DND-41 (cell line): ENCODE measurements at regions not wholly inside any gene's neighbourhood (a gene's known extent, or its start where the extent isn't known, plus 50 kb on each side); places are given as distances from the start of the nearest gene placed in this dataset.
"Not testable (repeated sequence)": the region's sequence is repeated elsewhere in the genome, so short reads cannot be mapped to it uniquely, and the experiment has no call there.

Source experiments
- EZH2 ChIP-seq: IDR thresholded peaks from 3 replicates; pipeline ENCODE4 v1.6.1; 2012; ENCODE audit warnings: borderline replicate concordance, low read depth, mild to moderate bottlenecking, moderate library complexity, low read length, inconsistent platforms; ENCODE audit not compliant: severe bottlenecking
- TF ChIP-seq, protein P1 (sequence below): IDR thresholded peaks from 2 replicates; pipeline ENCODE4 v1.5.1; 2012; ENCODE audit warnings: borderline replicate concordance, low read length, moderate library complexity, mild to moderate bottlenecking; ENCODE audit not compliant: poor library complexity, severe bottlenecking; ENCODE audit errors: extremely low read depth

DNA sequence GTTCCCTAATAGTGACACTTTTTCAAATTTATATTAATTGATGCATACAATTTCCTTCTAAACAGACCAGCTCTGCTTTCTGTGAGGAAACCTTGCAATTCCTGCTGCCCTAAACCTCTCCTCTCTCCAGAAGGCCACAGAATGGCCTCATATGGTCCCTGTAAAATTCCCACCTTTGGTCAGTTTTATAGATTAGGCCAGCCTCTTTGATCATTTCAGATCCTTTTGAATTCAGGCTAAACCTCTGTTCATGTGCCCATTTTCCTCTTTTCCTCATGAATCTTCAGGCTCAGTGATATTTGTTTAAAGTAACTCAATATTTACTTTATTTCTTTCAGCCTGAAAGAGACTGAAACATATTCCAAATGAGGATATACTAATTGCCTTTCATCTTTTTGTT is 58.6 kb upstream of the C1QTNF3 start:
- TF ChIP-seq, protein P1, sequence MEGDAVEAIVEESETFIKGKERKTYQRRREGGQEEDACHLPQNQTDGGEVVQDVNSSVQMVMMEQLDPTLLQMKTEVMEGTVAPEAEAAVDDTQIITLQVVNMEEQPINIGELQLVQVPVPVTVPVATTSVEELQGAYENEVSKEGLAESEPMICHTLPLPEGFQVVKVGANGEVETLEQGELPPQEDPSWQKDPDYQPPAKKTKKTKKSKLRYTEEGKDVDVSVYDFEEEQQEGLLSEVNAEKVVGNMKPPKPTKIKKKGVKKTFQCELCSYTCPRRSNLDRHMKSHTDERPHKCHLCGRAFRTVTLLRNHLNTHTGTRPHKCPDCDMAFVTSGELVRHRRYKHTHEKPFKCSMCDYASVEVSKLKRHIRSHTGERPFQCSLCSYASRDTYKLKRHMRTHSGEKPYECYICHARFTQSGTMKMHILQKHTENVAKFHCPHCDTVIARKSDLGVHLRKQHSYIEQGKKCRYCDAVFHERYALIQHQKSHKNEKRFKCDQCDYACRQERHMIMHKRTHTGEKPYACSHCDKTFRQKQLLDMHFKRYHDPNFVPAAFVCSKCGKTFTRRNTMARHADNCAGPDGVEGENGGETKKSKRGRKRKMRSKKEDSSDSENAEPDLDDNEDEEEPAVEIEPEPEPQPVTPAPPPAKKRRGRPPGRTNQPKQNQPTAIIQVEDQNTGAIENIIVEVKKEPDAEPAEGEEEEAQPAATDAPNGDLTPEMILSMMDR, result not testable (repeated sequence)
- TF ChIP-seq EZH2, result not testable (repeated sequence)
